Osteoblast (primary cell): ENCODE measurements at regions not wholly inside any gene's neighbourhood (a gene's known extent, or its start where the extent isn't known, plus 50 kb on each side); places are given as distances from the start of the nearest gene placed in this dataset.

Experiments used
- DNase-seq: peaks from one replicate; pipeline ENCODE4 v3.0.0; 2011; ENCODE audit warnings: low spot score, mixed read lengths; ENCODE audit not compliant: insufficient read length; ENCODE audit errors: missing footprints
- H2AFZ ChIP-seq: 2 replicates; pipeline ENCODE4 v1.6.0; 2011; ENCODE audit warnings: mild to moderate bottlenecking, low read length
- H3K27ac ChIP-seq: 2 replicates; pipeline ENCODE4 v1.5.1; 2011; ENCODE audit warnings: mild to moderate bottlenecking, low read depth, low read length, moderate library complexity
- H3K27me3 ChIP-seq: 2 replicates; pipeline ENCODE4 v1.6.0; 2012; ENCODE audit warnings: mild to moderate bottlenecking, control low read depth, inconsistent platforms, low read length, moderate library complexity; ENCODE audit not compliant: insufficient read depth
- H3K36me3 ChIP-seq: 2 replicates; pipeline ENCODE4 v1.5.1; 2011; ENCODE audit warnings: mild to moderate bottlenecking, low read length, control low read depth, moderate library complexity; ENCODE audit not compliant: insufficient read depth
- H3K4me1 ChIP-seq: 2 replicates; pipeline ENCODE4 v1.5.1; 2011; ENCODE audit warnings: mild to moderate bottlenecking, low read length, control low read depth, moderate library complexity; ENCODE audit not compliant: insufficient read depth
- H3K4me2 ChIP-seq: 2 replicates; pipeline ENCODE4 v1.6.0; 2011; ENCODE audit warnings: mild to moderate bottlenecking, low read length; ENCODE audit not compliant: insufficient read depth
- H3K4me3 ChIP-seq: fragments of 200-600 bp; sonication (generic); 3 replicates; pipeline ENCODE4 v1.5.1; 2012; ENCODE audit warnings: mild to moderate bottlenecking, low read length, inconsistent platforms; ENCODE audit not compliant: insufficient read depth
- H3K79me2 ChIP-seq: 2 replicates; pipeline ENCODE4 v1.6.0; 2012; ENCODE audit warnings: mild to moderate bottlenecking, low read length, control low read depth, inconsistent platforms; ENCODE audit not compliant: insufficient read depth
- H3K9me3 ChIP-seq: 2 replicates; pipeline ENCODE4 v1.5.1; 2011; ENCODE audit warnings: low read depth, low read length, control low read depth
- H4K20me1 ChIP-seq: 2 replicates; pipeline ENCODE4 v1.6.0; 2012; ENCODE audit warnings: mild to moderate bottlenecking, low read length, control low read depth; ENCODE audit not compliant: insufficient read depth
- TF ChIP-seq, protein P1 (sequence below): IDR thresholded peaks from 2 replicates; pipeline ENCODE4 v1.5.1; 2011; ENCODE audit warnings: mild to moderate bottlenecking, low read depth, low read length, moderate library complexity; ENCODE audit errors: extremely low read depth

DNA sequence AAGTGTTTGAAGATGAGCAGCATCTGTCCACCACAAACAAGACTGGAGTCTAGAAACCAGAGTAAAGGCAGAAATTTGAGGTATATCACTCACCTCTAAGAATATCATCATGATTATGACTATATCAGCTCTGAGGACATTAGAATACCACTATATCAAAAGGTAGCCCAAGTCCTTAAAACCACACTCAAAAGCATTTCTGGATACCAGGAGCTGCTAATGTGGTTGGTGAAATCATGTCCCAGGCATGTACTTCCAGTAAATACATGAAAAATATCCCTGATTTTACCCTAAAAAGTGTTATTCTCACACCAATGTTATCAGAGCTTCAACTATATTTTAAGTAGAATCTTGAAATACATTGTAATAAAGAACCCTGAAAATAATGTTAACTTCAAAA is 136.3 kb upstream of the SMAD1 start:
- no peaks in the 10 kb centered on the region for H3K27me3 ChIP-seq
- H3K36me3 ChIP-seq, result no peaks in the 10 kb centered on the region
- no peaks in the 10 kb centered on the region for H4K20me1 ChIP-seq
- no peak overlapping the region for H3K27ac ChIP-seq
- no peak overlapping the region for H3K4me3 ChIP-seq
- H2AFZ ChIP-seq, result no peak overlapping the region
- H3K4me2 ChIP-seq, result no peak overlapping the region
- H3K79me2 ChIP-seq, result no peaks in the 10 kb centered on the region
- peak; percentile 65 for DNase-seq
- no peaks in the 10 kb centered on the region for H3K9me3 ChIP-seq
- TF ChIP-seq, protein P1, sequence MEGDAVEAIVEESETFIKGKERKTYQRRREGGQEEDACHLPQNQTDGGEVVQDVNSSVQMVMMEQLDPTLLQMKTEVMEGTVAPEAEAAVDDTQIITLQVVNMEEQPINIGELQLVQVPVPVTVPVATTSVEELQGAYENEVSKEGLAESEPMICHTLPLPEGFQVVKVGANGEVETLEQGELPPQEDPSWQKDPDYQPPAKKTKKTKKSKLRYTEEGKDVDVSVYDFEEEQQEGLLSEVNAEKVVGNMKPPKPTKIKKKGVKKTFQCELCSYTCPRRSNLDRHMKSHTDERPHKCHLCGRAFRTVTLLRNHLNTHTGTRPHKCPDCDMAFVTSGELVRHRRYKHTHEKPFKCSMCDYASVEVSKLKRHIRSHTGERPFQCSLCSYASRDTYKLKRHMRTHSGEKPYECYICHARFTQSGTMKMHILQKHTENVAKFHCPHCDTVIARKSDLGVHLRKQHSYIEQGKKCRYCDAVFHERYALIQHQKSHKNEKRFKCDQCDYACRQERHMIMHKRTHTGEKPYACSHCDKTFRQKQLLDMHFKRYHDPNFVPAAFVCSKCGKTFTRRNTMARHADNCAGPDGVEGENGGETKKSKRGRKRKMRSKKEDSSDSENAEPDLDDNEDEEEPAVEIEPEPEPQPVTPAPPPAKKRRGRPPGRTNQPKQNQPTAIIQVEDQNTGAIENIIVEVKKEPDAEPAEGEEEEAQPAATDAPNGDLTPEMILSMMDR, result no peak
- H3K4me1 ChIP-seq, result peaks cover 2% of the 10 kb centered on the region

DNA sequence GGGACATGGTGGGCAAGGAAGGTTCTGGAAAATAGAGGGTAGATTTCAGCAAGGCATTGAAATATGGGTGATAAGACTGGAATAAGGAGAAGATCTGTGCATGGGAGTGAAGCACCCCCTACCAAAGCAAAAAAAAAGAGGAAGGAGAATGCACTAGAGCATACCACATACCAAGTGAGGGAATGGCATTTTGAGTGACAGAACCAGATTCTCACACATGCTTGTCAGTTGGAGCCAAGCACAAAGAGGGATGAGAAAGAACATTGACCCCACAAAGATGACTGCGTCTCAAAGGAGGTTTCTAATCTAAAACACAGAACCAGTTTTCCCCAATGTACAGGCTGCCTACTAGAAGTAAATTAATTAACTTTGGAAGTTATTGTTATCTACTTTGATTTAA is 140.3 kb upstream of the SMAD1 start:
- TF ChIP-seq, protein P1, result no peak
- Histone ChIP-seq H3K9me3 (no peaks in the 10 kb centered on the region), H3K27ac (no peak overlapping the region), H3K27me3 (no peaks in the 10 kb centered on the region), H4K20me1 (no peaks in the 10 kb centered on the region), H2AFZ (no peak overlapping the region), H3K4me2 (no peak overlapping the region), H3K79me2 (no peaks in the 10 kb centered on the region), H3K36me3 (no peaks in the 10 kb centered on the region), H3K4me3 (no peak overlapping the region), H3K4me1 (no peaks in the 10 kb centered on the region)
- no peak for DNase-seq

DNA sequence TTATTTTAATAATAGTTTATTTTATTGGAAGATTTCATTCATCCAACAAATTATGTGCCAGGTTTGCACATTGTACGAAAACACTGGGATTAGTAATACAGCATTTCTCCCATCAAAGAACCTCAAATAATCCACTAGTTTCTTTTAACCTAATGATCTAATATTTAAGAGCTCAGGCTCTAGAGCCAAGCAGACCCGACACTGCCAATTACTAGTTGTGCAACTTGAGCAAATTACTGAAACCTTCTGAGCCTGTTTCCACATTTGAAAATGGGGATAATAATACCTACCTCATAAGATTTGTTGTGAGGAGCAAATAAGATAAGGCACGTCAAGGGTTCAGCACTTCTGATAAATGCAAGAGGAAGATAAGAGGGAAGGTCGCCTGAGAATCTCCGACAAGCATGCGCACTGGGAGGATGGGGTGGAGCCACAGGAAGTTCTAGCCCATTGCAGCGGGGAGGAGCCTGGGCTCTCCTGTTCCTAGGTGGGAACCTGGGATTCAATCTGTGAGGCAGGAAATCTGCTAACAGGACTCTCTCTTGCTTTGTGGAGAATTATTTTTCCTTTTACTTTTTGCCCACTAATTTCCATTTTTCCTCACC is 141.5 kb upstream of the SMAD1 start:
- Histone ChIP-seq H4K20me1 (no peaks in the 10 kb centered on the region), H3K79me2 (no peaks in the 10 kb centered on the region), H2AFZ (no peak overlapping the region), H3K36me3 (no peaks in the 10 kb centered on the region), H3K27ac (no peak overlapping the region), H3K4me1 (no peaks in the 10 kb centered on the region), H3K4me2 (no peak overlapping the region), H3K4me3 (no peak overlapping the region), H3K27me3 (no peaks in the 10 kb centered on the region), H3K9me3 (no peaks in the 10 kb centered on the region)
- DNase-seq, result no peak
- TF ChIP-seq, protein P1, result no peak

DNA sequence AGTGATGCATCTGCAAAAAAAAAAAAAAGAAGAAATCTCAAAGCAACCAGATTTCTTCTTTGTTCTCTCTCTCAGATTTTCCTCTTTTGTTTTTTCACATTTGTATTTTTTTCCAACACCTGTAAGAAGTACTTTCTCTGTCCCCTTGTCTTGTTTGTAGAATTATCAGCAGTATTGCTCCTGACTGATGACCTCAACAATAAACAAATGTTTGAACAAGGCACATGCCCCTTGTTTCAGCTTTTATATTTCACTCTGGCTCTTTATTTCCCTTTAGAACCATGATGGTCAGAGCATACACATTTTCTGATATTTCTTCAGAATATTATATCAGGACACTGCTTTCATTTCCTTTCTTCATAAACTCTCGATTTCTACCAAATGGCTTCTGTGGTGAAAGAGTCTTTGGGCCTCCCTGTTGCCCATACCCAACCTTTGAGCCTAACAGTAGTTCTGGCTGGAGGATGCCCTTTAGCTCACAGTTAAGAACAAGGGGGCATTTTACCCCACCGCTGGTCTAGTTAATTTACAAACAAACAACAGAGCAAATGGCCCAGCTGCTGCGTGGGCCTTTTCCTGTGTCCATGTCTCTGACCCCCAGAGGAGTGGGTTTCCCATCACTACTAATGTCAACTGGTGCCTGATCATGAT is 142.5 kb upstream of the SMAD1 start:
- no peak overlapping the region for H3K4me3 ChIP-seq
- TF ChIP-seq, protein P1, result no peak
- DNase-seq, result no peak
- H3K4me1 ChIP-seq, result no peaks in the 10 kb centered on the region
- H3K36me3 ChIP-seq, result no peaks in the 10 kb centered on the region
- H4K20me1 ChIP-seq, result no peaks in the 10 kb centered on the region
- H3K4me2 ChIP-seq, result no peak overlapping the region
- no peak overlapping the region for H3K27ac ChIP-seq
- H3K9me3 ChIP-seq, result no peaks in the 10 kb centered on the region
- no peaks in the 10 kb centered on the region for H3K27me3 ChIP-seq
- H3K79me2 ChIP-seq, result no peaks in the 10 kb centered on the region
- H2AFZ ChIP-seq, result no peak overlapping the region
